Stomach smooth muscle (tissue), 2 donors: ENCODE measurements at regions not wholly inside any gene's neighbourhood (a gene's known extent, or its start where the extent isn't known, plus 50 kb on each side); places are given as distances from the start of the nearest gene placed in this dataset.

Experiments
- H3K27ac ChIP-seq: one replicate; pipeline ENCODE4 v1.7.0; 2013; ENCODE audit warnings: mild to moderate bottlenecking, low read length, inconsistent platforms
- H3K27me3 ChIP-seq, 2 donors: one replicate each; pipeline ENCODE4 v1.7.0; 2013; ENCODE audit warnings: low read length in 2 of 2; ENCODE audit not compliant: insufficient read depth in 2 of 2, control insufficient read depth in 1 of 2
- H3K36me3 ChIP-seq, 2 donors: one replicate each; pipeline ENCODE4 v1.7.0; 2013; ENCODE audit warnings: low read length in 2 of 2; ENCODE audit not compliant: control insufficient read depth in 2 of 2, insufficient read depth in 2 of 2
- H3K4me1 ChIP-seq: one replicate; pipeline ENCODE4 v1.7.0; 2013; ENCODE audit warnings: low read length; ENCODE audit not compliant: control insufficient read depth, insufficient read depth
- H3K4me3 ChIP-seq, 2 donors: one replicate each; pipeline ENCODE4 v1.7.0; 2013; ENCODE audit warnings: low read length in 2 of 2
- H3K9ac ChIP-seq, 2 donors: one replicate each; pipeline ENCODE4 v1.7.0; 2013; ENCODE audit warnings: low read length in 2 of 2, mild to moderate bottlenecking in 1 of 2
- H3K9me3 ChIP-seq, 2 donors: one replicate each; pipeline ENCODE4 v1.7.0; 2013; ENCODE audit warnings: low read length in 2 of 2; ENCODE audit not compliant: control insufficient read depth in 2 of 2
- donor health status: healthy.
- donor health status: Pancreatic carcinoma.

DNA sequence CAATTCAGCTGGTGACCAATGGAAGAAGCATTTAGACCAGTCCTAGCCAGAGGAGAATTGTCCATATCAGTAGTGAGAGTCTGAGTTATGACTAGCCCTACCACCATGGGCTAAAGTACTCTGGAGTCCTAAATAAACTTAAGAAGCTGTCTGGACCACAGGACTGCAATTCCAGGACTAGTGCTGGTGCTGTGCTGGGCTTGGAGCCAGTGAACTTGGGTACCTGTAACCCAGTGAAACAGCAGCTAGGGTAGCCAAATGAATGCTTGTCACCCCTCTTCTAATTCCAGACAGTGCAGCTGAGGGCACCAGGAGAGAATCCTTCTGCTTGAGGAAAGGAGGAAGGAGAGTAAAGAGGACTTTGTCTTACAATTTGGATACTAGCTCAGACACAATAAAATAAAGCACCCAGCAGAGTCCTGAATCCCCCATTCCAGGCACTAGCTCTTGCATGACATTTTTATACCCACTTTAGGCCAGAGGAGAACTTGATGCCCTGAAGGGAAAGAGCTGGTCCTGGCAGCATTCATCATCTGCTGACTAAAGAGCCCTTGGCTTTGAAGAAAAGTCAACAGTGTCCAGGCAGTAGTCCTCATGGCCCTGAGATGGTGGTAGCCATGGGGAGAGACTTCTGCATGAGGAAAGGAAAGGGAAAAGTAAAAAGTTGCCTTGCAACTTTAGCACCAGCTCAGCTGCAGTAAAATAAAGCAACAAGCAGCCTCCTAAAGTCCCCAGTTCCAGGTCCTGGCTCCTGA is 2675.7 kb downstream of the PCDH7 start:
- Histone ChIP-seq H3K9ac (no peak overlapping the region), H3K36me3 (no peaks in the 10 kb centered on the region), H3K4me3 (no peak overlapping the region), H3K27ac (no peak overlapping the region), H3K9me3 (no peaks in the 10 kb centered on the region), H3K4me1 (no peaks in the 10 kb centered on the region), H3K27me3 (no peaks in the 10 kb centered on the region)

DNA sequence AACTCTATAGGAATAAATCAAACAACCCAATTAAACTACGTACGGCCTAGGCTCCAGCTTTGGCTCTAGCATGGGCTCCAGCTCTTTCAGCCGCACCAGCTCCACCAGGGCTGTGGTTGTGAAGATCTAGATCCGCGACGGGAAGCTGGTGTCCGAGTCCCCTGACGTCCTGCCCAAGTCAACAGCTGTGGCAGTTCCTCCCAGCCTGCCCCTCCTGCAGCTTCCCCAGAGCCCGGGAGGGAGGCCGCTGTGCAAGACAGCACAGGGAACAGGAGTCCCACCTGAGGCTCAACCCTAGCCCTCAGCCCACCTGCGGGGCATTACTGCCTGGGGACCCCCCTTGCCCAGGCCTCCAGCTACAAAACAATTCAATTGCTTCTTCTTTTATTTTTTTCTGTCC is 2680.3 kb downstream of the PCDH7 start:
- no peak overlapping the region for H3K27ac ChIP-seq
- no peak overlapping the region for H3K9ac ChIP-seq
- H3K4me3 ChIP-seq, result no peak overlapping the region
- H3K9me3 ChIP-seq, result no peaks in the 10 kb centered on the region
- H3K4me1 ChIP-seq, result no peaks in the 10 kb centered on the region
- H3K36me3 ChIP-seq, result no peaks in the 10 kb centered on the region
- no peaks in the 10 kb centered on the region for H3K27me3 ChIP-seq

DNA sequence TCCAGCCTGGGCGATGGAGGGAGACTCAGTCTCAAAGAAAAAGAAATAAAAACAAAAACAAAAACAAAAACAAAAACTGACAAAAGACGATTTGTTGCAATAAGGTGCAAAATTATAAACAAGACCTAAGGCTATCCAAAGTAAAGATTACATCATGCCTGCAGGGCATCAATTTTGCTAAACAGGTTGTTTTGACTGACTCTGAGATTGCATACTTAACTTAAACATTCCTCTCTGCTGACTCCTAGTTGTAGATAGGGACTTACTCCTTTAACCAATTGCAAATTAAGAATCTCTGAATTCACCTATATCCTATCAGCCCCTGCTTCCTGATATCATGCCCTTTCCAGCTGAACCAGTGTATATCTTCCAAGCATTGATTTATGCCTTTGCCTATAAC is 2687.3 kb downstream of the PCDH7 start:
- Histone ChIP-seq H3K36me3 (no peaks in the 10 kb centered on the region), H3K9ac (no peak overlapping the region), H3K9me3 (no peaks in the 10 kb centered on the region), H3K4me1 (no peaks in the 10 kb centered on the region), H3K4me3 (no peak overlapping the region), H3K27ac (no peak overlapping the region), H3K27me3 (no peaks in the 10 kb centered on the region)

DNA sequence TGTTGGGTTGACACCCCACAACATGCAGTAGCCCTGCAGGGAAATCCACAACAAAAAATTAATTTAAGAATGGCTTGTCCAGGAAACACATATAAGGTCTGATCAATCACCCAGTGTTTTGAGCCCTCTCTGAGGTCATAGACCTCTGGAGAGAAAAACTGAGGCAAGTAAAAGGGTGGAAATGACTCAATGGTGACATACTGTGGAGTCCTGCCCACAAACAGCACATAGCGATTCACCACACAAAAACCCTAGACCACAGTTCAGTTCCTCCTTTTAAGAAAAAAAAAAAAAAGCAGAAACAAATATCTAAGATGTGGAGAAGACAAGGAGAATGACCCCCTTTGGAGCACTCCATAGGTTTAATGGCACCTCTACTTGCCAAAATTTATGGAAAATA is 2691.0 kb downstream of the PCDH7 start:
- no peaks in the 10 kb centered on the region for H3K36me3 ChIP-seq

DNA sequence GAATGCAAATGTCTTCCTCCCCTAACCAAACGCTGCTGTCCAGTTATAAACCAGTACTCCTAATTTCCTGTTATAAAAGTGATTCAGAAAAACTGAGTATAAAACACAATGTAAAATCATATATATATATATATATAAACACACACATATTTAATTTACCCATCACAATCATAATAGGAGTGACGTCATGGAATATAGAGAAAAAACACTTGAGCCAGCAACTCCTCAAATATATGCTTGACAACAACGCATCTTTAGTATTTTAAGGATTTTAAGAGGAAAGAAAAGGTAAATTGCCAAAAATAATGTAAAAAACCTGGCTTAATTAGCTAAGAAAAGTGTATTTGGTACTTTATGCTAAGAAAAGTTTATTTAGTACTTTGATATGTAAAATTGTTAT is 2701.7 kb downstream of the PCDH7 start:
- H3K36me3 ChIP-seq, result no peaks in the 10 kb centered on the region
- H3K4me3 ChIP-seq, result no peak overlapping the region
- H3K9me3 ChIP-seq, result no peaks in the 10 kb centered on the region
- no peaks in the 10 kb centered on the region for H3K4me1 ChIP-seq
- H3K27ac ChIP-seq, result no peak overlapping the region
- no peaks in the 10 kb centered on the region for H3K27me3 ChIP-seq
- H3K9ac ChIP-seq, result no peak overlapping the region

More for the DNA sequence above, 2691.0 kb downstream of the PCDH7 start:
- no peak overlapping the region for H3K9ac ChIP-seq
- H3K27me3 ChIP-seq, result no peaks in the 10 kb centered on the region
- no peak overlapping the region for H3K27ac ChIP-seq
- H3K4me3 ChIP-seq, result no peak overlapping the region
- no peaks in the 10 kb centered on the region for H3K9me3 ChIP-seq
- no peaks in the 10 kb centered on the region for H3K4me1 ChIP-seq

DNA sequence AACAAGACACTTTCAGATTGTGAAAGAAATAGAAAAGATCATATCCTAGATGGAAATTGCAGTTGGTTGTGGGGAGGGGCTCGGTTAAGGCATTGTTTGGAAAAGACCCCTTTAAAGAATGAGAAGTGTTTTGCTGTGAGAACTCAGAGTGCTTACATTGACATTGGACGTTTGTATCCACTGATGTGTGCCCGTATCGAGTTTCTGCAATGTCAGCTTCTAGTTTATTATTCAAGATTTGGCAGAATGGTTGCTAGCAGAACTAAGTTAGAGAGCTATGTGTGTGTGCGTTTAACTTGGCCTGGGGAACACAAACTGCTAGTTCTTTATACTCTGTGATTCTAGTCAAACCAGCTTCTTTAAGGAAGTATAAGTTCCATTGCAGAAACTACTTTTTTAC is 2702.5 kb downstream of the PCDH7 start:
- Histone ChIP-seq H3K9me3 (no peaks in the 10 kb centered on the region), H3K4me3 (no peak overlapping the region), H3K36me3 (no peaks in the 10 kb centered on the region), H3K4me1 (no peaks in the 10 kb centered on the region), H3K27ac (no peak overlapping the region), H3K9ac (no peak overlapping the region), H3K27me3 (no peaks in the 10 kb centered on the region)

DNA sequence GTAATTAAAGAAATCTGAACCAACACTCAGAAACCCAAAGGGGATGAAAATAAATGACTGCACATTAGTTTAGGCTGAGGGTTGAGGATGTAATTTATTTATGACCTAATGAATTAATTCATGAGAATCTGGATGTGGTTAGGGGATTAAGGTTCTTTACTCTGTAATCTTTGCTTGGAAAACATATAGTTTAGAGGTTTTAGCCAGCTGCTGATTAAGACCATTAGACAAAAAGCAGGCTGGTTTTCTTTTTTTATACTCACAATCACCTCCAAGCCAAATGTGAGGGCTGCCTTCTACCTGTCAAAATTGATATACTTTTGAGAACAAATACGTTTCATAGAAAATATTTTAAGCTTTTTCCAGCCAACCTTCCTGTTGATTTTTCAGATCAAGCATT is 2705.8 kb downstream of the PCDH7 start:
- Histone ChIP-seq H3K36me3 (no peaks in the 10 kb centered on the region), H3K9ac (no peak overlapping the region), H3K4me1 (no peaks in the 10 kb centered on the region), H3K27ac (no peak overlapping the region), H3K9me3 (no peaks in the 10 kb centered on the region), H3K4me3 (no peak overlapping the region), H3K27me3 (no peaks in the 10 kb centered on the region)

DNA sequence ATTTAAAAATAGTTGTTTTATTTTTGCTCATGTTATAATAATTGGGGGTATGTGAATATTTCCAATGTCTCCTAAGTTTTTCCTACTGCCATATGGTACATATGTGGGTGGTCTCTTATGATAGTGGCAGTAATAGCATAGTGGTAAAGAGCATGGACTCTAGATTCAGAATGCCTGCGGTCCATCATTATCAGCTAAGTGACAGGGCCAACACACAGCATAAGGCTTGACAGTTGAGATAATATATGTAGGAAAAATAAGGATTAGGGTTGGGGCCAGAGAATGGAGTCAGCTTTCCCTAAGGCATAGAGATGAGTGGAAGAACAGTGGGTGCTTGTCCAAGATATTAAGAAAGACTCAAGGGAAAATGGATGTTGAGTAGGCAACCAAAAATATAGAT is 2707.5 kb downstream of the PCDH7 start:
- Histone ChIP-seq H3K4me1 (no peaks in the 10 kb centered on the region), H3K36me3 (no peaks in the 10 kb centered on the region), H3K4me3 (no peak overlapping the region), H3K27me3 (no peaks in the 10 kb centered on the region), H3K9me3 (no peaks in the 10 kb centered on the region), H3K27ac (no peak overlapping the region), H3K9ac (no peak overlapping the region)

DNA sequence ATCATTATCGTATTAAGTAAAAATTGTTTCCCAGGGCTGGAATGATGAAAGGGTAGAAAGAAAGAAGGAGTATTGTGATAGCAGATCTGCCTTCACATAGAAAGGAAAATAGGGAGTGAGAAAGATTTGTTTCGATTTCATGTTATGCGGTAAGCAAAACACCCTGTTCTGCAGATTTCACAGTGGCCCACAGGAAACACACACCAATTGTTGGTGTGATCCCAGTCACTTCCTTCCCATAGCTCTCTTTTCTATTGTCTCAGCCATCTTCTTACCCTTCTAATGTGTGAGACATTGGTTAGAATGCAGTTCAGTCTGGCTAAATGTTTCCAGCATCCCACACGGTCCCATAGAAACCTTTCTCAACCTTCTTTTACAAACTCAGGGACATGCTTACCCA is 2709.8 kb downstream of the PCDH7 start:
- H3K9me3 ChIP-seq, result no peaks in the 10 kb centered on the region
- H3K4me3 ChIP-seq, result no peak overlapping the region
- H3K27me3 ChIP-seq, result no peaks in the 10 kb centered on the region

DNA sequence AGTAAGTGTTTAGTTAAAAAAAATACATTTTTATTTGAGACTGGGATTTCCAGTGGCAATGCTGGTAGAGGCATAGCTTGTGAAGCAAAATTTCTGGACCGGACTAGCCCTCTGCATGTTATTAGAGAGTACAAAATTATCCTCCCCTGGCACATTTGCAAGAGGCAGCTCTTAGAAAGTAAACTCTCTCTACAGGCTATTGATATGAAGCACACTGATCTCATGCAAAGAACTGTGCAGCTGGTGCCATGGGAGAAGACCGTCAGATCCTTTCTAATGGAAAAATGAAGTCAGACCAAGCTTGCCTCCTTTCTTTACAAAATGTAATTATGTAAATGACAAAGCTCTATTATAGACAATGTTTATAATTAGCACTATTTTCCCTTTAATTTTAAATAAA is 2717.2 kb downstream of the PCDH7 start:
- Histone ChIP-seq H3K4me3 (no peak overlapping the region), H3K27ac (no peak overlapping the region), H3K36me3 (no peaks in the 10 kb centered on the region), H3K9me3 (no peaks in the 10 kb centered on the region), H3K9ac (no peak overlapping the region), H3K27me3 (no peaks in the 10 kb centered on the region), H3K4me1 (no peaks in the 10 kb centered on the region)

More for the DNA sequence above, 2709.8 kb downstream of the PCDH7 start:
- Histone ChIP-seq H3K27ac (no peak overlapping the region), H3K36me3 (no peaks in the 10 kb centered on the region), H3K9ac (no peak overlapping the region), H3K4me1 (no peaks in the 10 kb centered on the region)

DNA sequence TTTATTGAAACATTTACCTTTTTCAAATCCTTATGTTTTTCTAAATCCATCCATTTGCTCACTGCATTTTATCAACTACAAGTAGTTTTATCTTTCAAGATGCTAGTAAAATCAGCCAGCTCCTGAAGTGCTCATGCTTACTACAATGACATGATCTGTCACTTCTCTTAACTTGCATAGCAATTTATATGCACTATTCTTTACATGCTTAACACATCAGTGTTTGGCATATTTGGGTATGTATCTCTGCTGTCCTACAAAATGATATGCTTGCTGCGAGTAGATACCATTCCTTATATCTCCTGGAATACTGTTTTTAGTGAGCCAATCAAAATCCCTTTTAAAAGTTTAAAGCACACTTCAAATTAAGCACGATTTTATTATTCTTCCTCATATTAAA is 2726.8 kb downstream of the PCDH7 start:
- H3K27ac ChIP-seq, result no peak overlapping the region
- no peak overlapping the region for H3K9ac ChIP-seq
- no peaks in the 10 kb centered on the region for H3K9me3 ChIP-seq

More for the DNA sequence above, 2726.8 kb downstream of the PCDH7 start:
- Histone ChIP-seq H3K36me3 (no peaks in the 10 kb centered on the region), H3K4me1 (no peaks in the 10 kb centered on the region), H3K27me3 (no peaks in the 10 kb centered on the region), H3K4me3 (no peak overlapping the region)
